HG03354 (cell line): ENCODE measurements at regions not wholly inside any gene's neighbourhood (a gene's known extent, or its start where the extent isn't known, plus 50 kb on each side); places are given as distances from the start of the nearest gene placed in this dataset.
A peak's percentile ranks its signal among the peaks of the same experiment; 100 is the strongest.

Source experiments
- ATAC-seq: cut with Tn5 transposase; IDR thresholded peaks from one replicate; pipeline ENCODE4 v1.9.1; 2021; ENCODE audit warnings: mild to moderate bottlenecking; ENCODE audit not compliant: unreplicated experiment, poor library complexity, severe bottlenecking

DNA sequence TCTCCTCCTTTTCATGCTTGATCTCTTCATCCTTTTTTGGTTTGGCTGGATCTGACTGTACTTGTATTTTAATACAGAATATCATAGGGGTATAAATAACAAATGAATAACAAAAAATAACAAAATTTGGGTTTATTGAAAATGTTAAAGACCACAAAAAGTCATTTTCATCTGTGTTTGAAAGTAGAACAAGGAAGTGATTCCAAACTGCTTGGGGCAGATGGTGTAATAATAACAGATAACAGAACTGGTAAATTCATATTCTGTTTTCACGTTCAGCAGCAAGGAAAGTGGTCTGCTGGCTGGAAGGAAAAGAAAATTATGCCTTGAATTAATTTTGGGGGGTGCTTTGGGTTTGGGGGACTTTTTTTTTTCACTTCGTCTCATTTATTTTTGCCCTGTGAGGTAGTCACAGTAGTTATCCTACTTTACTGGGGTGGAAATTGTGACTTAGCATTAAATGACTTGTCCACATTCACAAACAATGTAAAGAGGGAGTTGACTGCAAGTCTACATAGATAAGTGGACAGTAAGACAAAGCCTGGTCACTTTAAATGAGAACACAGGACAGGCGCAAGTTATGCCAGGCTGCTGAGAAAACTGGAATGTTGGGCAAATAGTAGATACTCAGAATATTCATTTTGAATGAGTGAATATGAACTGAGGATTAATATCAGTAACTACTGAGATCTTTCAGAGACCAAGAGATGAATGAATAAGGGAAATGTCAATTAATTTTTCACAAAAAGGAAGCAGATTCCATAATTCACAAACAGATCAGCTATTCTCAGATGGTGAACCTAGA lies 193.9 kb upstream of the CITED2 start:
- ATAC-seq: peak; percentile 46

DNA sequence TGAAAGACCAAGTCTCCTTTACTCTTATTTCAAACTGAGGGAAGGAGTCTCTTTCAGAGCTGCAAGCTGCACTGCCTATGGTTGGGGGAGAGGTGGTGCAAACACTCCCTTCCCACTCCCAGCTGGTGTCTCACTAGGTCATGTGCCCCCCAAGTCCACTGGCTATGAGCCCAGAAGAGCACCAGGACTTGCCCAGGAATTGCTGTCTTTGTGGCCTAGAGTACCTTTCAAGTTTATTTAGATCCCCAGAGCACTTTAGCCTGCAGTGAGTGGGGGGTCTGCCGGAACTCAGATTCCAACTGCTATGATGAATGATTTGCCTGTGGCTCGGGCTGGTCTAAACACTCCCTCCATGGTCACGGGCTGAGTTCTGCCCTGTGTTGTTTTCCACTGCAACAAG lies 192.6 kb upstream of the CITED2 start:
- ATAC-seq: no peak

GRCh38 chr6:139565591-139565990 lies 191.1 kb upstream of the CITED2 start:
- ATAC-seq: no peak

GRCh38 chr6:139557547-139557946 lies 183.1 kb upstream of the CITED2 start:
- ATAC-seq: no peak

- ATAC-seq: no peak
Observed at GRCh38 chr6:139556532-139556931, 182.1 kb upstream of the CITED2 start.

GRCh38 chr6:139553916-139554315 lies 179.5 kb upstream of the CITED2 start:
- ATAC-seq: no peak

DNA sequence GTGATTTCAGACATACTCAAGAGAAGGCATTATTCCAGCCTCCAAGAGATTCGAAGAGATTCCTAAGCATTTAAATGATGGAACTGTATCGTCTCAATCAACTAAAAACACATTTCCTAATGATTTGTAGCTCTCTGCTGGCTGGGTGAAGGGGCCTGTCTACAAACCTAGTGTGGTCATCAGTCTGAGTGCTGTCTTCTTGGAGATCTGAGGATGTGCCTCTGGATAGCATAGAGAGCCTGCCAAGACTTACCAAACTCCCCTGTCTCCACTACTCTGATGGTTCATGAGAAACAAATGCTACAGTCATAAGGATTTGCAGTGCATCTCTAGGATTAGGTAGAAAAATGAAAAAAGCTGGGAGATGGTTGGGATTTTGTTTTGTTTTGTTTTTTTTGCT lies 176.9 kb upstream of the CITED2 start:
- ATAC-seq: no peak

DNA sequence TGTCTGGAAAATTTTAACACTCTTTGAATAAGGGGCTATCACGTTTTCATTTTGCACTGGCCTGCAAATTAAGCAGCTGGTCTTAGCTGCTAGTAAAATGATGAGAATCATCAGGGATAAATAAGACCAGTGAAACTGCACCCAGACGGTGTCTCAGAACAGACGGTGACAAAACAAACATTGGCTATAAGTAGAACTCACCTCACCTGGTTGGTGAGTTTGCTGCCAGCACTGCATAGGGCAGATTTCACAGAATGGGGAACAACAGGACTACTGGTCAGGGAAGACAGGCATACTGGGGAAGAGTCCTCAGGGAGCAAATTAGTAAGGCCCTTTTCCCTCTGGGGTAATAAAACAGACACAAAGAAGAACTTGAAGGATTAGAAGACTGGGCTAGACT lies 175.9 kb upstream of the CITED2 start:
- no peak for ATAC-seq

GRCh38 chr6:139549561-139550070 lies 175.2 kb upstream of the CITED2 start:
- ATAC-seq: no peak

DNA sequence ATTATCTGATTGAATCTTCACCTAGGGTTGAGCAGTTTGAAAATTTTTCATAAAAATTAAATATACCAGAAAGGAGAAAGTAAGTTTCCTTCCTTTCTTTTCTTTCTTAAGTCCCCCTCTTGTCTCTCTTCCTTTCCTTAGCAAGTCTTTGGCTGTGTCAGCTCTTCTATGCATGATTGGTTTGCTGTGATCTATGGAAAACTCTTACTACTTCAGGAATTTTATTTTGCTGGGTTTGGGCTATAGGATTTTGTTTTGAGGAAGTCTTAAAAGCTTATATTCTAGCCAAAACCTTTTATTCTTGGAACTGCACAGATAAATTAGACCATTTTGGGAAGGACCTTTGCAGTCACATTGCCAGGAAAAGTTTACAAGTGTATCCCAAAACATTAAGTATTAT lies 173.4 kb upstream of the CITED2 start:
- ATAC-seq: no peak

DNA sequence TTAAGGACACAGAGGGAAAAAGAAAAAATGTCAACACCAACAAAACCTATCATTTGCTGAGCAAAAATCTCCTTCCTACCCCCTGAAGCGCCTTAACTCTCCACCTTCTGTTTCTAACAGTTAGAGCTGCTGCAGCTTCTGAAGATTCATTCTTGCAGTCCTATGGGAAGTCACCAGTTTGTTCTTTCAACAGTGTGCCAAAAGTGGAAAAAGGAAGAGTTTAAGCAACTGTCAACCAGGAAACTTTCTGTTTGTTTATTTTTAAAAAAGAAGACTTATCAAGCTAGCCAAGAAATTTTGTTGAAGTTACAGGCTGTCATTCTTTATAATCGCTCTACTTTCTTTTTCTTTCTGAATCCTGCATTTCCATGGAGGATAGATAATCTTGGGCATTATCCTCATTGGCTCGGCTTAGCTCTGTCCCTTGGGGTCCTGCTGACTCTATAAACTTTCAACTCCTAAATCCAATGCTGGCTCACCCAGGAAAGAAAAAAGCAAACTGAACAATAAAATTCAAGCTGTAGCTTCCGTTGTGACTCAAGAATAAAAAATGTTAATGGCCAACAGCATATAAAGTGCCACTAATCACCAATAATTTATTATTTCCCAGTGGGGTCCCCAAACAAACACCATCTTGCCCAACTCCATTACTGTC lies 172.8 kb upstream of the CITED2 start:
- ATAC-seq: no peak

DNA sequence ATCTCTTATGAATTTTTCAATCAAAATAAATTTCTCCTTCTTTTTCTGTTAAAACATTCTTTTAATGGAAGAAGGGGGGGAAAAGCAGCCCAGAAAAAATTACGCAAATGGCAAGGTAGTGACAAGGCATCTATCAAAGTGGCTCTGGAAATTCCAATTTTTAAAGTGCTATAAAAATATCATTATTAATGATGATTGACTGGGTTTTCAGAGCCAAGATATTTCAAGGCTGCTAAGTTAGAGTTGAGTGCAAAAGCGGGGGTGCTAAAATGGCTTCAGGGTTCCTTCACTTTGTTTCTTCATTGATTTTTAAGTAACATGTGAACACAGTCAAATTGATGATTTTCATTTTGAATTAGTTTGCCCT lies 171.6 kb upstream of the CITED2 start:
- no peak for ATAC-seq

- ATAC-seq: no peak
Observed at GRCh38 chr6:139545206-139546105, 171.0 kb upstream of the CITED2 start.

GRCh38 chr6:139544701-139545057 lies 170.2 kb upstream of the CITED2 start:
- ATAC-seq: no peak

DNA sequence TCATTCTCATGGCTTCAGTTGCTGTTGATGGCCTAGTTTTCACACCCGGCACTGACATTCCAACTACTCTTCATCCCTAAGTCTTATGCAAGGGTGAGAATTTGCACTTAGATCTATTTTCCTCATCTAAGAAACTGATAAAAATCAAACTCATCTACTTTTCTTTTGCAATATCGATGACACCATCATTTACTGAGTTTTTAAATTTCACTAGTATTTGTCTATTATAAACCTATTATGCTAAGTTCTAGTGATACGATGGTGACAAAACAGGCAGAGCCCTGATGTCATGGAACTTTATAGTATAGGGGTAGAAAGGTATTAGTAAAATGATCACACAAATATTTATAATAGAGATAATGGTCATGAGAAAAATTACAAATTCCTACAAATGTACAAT lies 167.9 kb upstream of the CITED2 start:
- ATAC-seq: no peak

DNA sequence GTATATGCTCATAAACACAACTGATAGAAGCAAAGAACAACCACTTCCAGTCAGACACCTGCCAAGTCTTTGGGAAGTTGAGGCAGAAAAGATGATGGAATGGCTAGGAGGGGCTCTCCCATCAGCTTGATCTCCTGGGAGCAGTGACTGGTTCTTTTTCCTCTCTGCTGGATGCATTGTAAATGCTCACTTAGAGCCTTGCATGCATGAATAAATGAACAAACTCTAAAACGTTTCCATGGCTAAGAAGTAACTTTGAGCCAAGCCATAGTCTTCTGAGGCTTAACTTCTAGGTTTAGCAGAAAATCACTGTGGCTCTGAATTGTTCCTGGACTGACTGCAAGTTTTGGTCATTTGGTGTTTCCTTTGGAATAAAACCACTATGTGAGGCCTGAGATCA lies 166.4 kb upstream of the CITED2 start:
- no peak for ATAC-seq

GRCh38 chr6:139540276-139540675 lies 165.8 kb upstream of the CITED2 start:
- ATAC-seq: peak; percentile 71

DNA sequence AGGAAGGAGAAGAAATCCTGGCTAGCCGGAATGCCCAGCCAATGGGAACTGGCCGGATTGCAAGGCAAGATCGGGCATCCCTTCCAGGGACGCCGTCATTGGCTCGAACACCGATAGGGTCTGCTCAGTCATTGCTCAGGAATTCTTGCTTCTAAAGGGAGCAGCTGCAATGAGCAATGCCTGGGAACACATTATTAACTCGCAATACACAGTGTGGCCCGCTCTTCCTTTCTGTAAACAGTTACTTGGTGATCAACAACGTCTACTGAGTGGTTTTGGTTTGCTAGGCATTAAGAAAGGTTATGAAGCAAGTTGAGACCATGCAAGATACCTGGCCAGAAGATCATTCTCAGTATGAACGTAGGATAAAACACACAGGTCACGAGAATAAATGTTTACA lies 165.4 kb upstream of the CITED2 start:
- no peak for ATAC-seq

GRCh38 chr6:139538366-139538765 lies 163.9 kb upstream of the CITED2 start:
- no peak for ATAC-seq
